K562 (cell line): ENCODE measurements at regions not wholly inside any gene's neighbourhood (a gene's known extent, or its start where the extent isn't known, plus 50 kb on each side); places are given as distances from the start of the nearest gene placed in this dataset.

Experiments used
- DDX20 ChIP-seq: fragments of 450-650 bp; IDR thresholded peaks from 2 replicates; pipeline ENCODE4 v1.6.1; 2016; ENCODE audit warnings: missing genetic modification characterization, low read depth, mild to moderate bottlenecking, missing compliant biosample characterization, moderate library complexity
- FOSL1 ChIP-seq: fragments of 200-800 bp; sonication (Bioruptor generic); conservative IDR thresholded peaks from 2 replicates; pipeline ENCODE4 v1.6.1; 2016; ENCODE audit warnings: missing genetic modification characterization, missing compliant biosample characterization
- HDAC2 ChIP-seq: fragments of 450-650 bp; IDR thresholded peaks from 2 replicates; pipeline ENCODE4 v1.6.1; 2016; ENCODE audit warnings: mild to moderate bottlenecking
- HNRNPH1 ChIP-seq: fragments of 200-400 bp; formaldehyde crosslinking; optimal IDR thresholded peaks from 2 replicates; pipeline ENCODE3; 2017; ENCODE audit warnings: low read depth, mild to moderate bottlenecking, low read length, moderate library complexity
- HNRNPUL1 ChIP-seq: fragments of 200-400 bp; formaldehyde crosslinking; IDR thresholded peaks from 2 replicates; pipeline ENCODE4 v1.6.1; 2017; ENCODE audit warnings: low read length
- MAZ ChIP-seq, 2 experiments: fragments of 450-650 bp in 1 of 2; sonication (generic) in 1 of 2; formaldehyde crosslinking; IDR thresholded peaks in 1 of 2; conservative IDR thresholded peaks in 1 of 2; 2 replicates each; pipeline versions ENCODE4 v1.4.0 to v1.5.0; 2020; ENCODE audit warnings: mild to moderate bottlenecking in 1 of 2, missing genetic modification reagents in 1 of 2
- NFATC3 ChIP-seq: fragments of 450-650 bp; IDR thresholded peaks from 2 replicates; pipeline ENCODE4 v1.6.1; 2017; ENCODE audit warnings: mild to moderate bottlenecking
- NFIX ChIP-seq: fragments of 250-450 bp; sonication (Bioruptor Pico); IDR thresholded peaks from 2 replicates; pipeline ENCODE4 v1.4.0; 2020; ENCODE audit warnings: low read depth, mild to moderate bottlenecking, moderate library complexity
- NFYB ChIP-seq: IDR thresholded peaks from 2 replicates; pipeline ENCODE4 v1.6.1; 2011; ENCODE audit warnings: mild to moderate bottlenecking, moderate library complexity; ENCODE audit not compliant: insufficient read length; ENCODE audit errors: extremely low read depth
- POLR2G ChIP-seq: fragments of 200-400 bp; formaldehyde crosslinking; IDR thresholded peaks from 2 replicates; pipeline ENCODE4 v1.6.1; 2017; ENCODE audit warnings: low read depth, mild to moderate bottlenecking, antibody characterized with exemption, low read length, moderate library complexity
- POLR3G ChIP-seq: IDR thresholded peaks from 2 replicates; pipeline ENCODE4 v1.6.1; 2011; ENCODE audit not compliant: insufficient read length, insufficient replicate concordance; ENCODE audit errors: extremely low read depth
- RBFOX2 ChIP-seq: fragments of 200-400 bp; formaldehyde crosslinking; IDR thresholded peaks from 2 replicates; pipeline ENCODE4 v1.6.1; 2017; ENCODE audit warnings: low read depth, mild to moderate bottlenecking, low read length, moderate library complexity
- RFX1 ChIP-seq: fragments of 450-650 bp; IDR thresholded peaks from 2 replicates; pipeline ENCODE4 v1.6.1; 2016; ENCODE audit warnings: mild to moderate bottlenecking, moderate library complexity
- SIN3A ChIP-seq, 2 experiments: fragments of 150-350 bp in 1 of 2; IDR thresholded peaks; 2 replicates each; pipeline ENCODE4 v1.6.1; 2011 to 2016; ENCODE audit warnings: borderline replicate concordance in 2 of 2, low read depth in 2 of 2, low read length in 2 of 2, mild to moderate bottlenecking in 2 of 2, moderate library complexity in 2 of 2; ENCODE audit not compliant: control insufficient read depth in 1 of 2
- SRSF1 ChIP-seq: fragments of 200-400 bp; formaldehyde crosslinking; IDR thresholded peaks from 2 replicates; pipeline ENCODE4 v1.6.1; 2017; ENCODE audit warnings: mild to moderate bottlenecking, low read depth, low read length, moderate library complexity
- ZNF124 ChIP-seq: sonication (generic); formaldehyde crosslinking; IDR thresholded peaks from 2 replicates; pipeline ENCODE4 v1.8.1; 2022; ENCODE audit warnings: missing genetic modification reagents
- ZNF175 ChIP-seq: fragments of 200-800 bp; sonication (Bioruptor generic); IDR thresholded peaks from 2 replicates; pipeline ENCODE4 v1.6.1; 2016; ENCODE audit warnings: low read depth, mild to moderate bottlenecking, missing genetic modification characterization, missing compliant biosample characterization
- ZNF232 ChIP-seq: sonication (generic); formaldehyde crosslinking; IDR thresholded peaks from 2 replicates; pipeline ENCODE4 v1.8.0; 2022; ENCODE audit warnings: mild to moderate bottlenecking, missing genetic modification reagents
- ZNF583 ChIP-seq: fragments of 250-450 bp; sonication (Bioruptor Pico); IDR thresholded peaks from 2 replicates; pipeline ENCODE4 v1.4.0; 2020
- ZNF668 ChIP-seq: fragments of 250-450 bp; sonication (Bioruptor Pico); IDR thresholded peaks from 2 replicates; pipeline ENCODE4 v1.8.0; 2022; ENCODE audit warnings: mild to moderate bottlenecking, inconsistent platforms
- TF ChIP-seq, protein P1 (sequence below): sonication (generic); formaldehyde crosslinking; IDR thresholded peaks from 2 replicates; pipeline ENCODE4 v1.4.0; 2020; ENCODE audit warnings: mild to moderate bottlenecking, missing genetic modification reagents
- TF ChIP-seq, protein P2 (sequence below): sonication (generic); formaldehyde crosslinking; IDR thresholded peaks from 2 replicates; pipeline ENCODE4 v1.8.0; 2023; ENCODE audit warnings: mild to moderate bottlenecking, missing genetic modification reagents
- TF ChIP-seq, protein P3 (sequence below): fragments of 450-650 bp; IDR thresholded peaks from 2 replicates; pipeline ENCODE4 v1.7.0; 2016; ENCODE audit warnings: borderline replicate concordance

DNA sequence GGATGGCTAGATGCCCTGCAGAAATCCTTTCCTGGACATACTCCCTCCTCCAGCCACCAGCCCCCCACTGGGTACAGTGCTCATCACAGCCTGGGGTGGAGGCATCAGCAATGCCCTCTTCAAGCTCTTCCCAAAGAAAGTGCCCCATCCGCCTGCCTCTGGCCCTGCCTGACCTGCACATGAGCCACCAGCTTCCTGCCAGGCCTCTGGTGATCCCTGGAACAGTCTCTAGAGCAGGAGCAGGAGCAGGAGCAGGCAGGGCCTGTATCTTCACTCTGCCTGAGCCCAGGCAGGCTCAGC lies 54.1 kb upstream of the CAB39 start (continued):
- TF ChIP-seq HNRNPUL1 (no peak), NFIX (CRISPR knock-in tag) (no peak), NFATC3 (no peak), ZNF232 (no peak), HNRNPH1 (no peak), FOSL1 (tag) (no peak), RBFOX2 (peak; percentile 70; the same call in 1 of the 2 replicates), SIN3A (IDR thresholded peaks at IDR 0.05; ENCODE audit: borderline replicate concordance in 2 of 2, control insufficient read depth in 1 of 2, low read depth in 2 of 2, low read length in 2 of 2) (0 out of 4 replicates have a peak, but pooled peaks of 1 of the 2 experiments have one; percentile 4), ZNF583 (CRISPR knock-in tag) (0 out of 2 replicates have a peak, but pooled peaks have one; percentile 31), DDX20 (tag) (no peak), ZNF668 (CRISPR knock-in tag) (no peak), RFX1 (no peak), ZNF175 (CRISPR knock-in tag) (no peak), NFYB (no peak), HDAC2 (no peak), MAZ (CRISPR knock-in tag; conservative IDR thresholded peaks at IDR 0.05 in 1 of 2, IDR thresholded peaks at IDR 0.05 in 1 of 2) (no peak; a peak in 1 of 4 replicates), ZNF124 (CRISPR knock-in tag) (no peak), POLR2G (peak; percentile 55), SRSF1 (no peak), POLR3G (no peak)
- TF ChIP-seq, protein P1, sequence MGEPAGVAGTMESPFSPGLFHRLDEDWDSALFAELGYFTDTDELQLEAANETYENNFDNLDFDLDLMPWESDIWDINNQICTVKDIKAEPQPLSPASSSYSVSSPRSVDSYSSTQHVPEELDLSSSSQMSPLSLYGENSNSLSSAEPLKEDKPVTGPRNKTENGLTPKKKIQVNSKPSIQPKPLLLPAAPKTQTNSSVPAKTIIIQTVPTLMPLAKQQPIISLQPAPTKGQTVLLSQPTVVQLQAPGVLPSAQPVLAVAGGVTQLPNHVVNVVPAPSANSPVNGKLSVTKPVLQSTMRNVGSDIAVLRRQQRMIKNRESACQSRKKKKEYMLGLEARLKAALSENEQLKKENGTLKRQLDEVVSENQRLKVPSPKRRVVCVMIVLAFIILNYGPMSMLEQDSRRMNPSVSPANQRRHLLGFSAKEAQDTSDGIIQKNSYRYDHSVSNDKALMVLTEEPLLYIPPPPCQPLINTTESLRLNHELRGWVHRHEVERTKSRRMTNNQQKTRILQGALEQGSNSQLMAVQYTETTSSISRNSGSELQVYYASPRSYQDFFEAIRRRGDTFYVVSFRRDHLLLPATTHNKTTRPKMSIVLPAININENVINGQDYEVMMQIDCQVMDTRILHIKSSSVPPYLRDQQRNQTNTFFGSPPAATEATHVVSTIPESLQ (CRISPR knock-in tag), result no peak
- TF ChIP-seq, protein P2, sequence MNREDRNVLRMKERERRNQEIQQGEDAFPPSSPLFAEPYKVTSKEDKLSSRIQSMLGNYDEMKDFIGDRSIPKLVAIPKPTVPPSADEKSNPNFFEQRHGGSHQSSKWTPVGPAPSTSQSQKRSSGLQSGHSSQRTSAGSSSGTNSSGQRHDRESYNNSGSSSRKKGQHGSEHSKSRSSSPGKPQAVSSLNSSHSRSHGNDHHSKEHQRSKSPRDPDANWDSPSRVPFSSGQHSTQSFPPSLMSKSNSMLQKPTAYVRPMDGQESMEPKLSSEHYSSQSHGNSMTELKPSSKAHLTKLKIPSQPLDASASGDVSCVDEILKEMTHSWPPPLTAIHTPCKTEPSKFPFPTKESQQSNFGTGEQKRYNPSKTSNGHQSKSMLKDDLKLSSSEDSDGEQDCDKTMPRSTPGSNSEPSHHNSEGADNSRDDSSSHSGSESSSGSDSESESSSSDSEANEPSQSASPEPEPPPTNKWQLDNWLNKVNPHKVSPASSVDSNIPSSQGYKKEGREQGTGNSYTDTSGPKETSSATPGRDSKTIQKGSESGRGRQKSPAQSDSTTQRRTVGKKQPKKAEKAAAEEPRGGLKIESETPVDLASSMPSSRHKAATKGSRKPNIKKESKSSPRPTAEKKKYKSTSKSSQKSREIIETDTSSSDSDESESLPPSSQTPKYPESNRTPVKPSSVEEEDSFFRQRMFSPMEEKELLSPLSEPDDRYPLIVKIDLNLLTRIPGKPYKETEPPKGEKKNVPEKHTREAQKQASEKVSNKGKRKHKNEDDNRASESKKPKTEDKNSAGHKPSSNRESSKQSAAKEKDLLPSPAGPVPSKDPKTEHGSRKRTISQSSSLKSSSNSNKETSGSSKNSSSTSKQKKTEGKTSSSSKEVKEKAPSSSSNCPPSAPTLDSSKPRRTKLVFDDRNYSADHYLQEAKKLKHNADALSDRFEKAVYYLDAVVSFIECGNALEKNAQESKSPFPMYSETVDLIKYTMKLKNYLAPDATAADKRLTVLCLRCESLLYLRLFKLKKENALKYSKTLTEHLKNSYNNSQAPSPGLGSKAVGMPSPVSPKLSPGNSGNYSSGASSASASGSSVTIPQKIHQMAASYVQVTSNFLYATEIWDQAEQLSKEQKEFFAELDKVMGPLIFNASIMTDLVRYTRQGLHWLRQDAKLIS (CRISPR knock-in tag), result no peak; the same call in 1 of the 2 replicates
- TF ChIP-seq, protein P3, sequence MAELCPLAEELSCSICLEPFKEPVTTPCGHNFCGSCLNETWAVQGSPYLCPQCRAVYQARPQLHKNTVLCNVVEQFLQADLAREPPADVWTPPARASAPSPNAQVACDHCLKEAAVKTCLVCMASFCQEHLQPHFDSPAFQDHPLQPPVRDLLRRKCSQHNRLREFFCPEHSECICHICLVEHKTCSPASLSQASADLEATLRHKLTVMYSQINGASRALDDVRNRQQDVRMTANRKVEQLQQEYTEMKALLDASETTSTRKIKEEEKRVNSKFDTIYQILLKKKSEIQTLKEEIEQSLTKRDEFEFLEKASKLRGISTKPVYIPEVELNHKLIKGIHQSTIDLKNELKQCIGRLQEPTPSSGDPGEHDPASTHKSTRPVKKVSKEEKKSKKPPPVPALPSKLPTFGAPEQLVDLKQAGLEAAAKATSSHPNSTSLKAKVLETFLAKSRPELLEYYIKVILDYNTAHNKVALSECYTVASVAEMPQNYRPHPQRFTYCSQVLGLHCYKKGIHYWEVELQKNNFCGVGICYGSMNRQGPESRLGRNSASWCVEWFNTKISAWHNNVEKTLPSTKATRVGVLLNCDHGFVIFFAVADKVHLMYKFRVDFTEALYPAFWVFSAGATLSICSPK, result no peak
